Upper lobe of left lung (tissue), 6 donors: ENCODE measurements at regions not wholly inside any gene's neighbourhood (a gene's known extent, or its start where the extent isn't known, plus 50 kb on each side); places are given as distances from the start of the nearest gene placed in this dataset.
A peak's percentile ranks its signal among the peaks of the same experiment; 100 is the strongest.

ENCODE experiments used
- ATAC-seq, 2 donors: fragments of 200-7000 bp; cut with Tn5 transposase; one replicate each; pipeline ENCODE4 v1.9.1; 2022; ENCODE audit warnings: mild to moderate bottlenecking in 2 of 2, moderate library complexity in 2 of 2; ENCODE audit not compliant: low FRiP score in 2 of 2
- DNase-seq, 2 donors: peaks; one replicate each; pipeline ENCODE4 v3.0.0-alpha.2; 2019 to 2020
- H3K27ac ChIP-seq, 4 donors: fragments of 200-600 bp; sonication (generic); one replicate each; pipeline ENCODE4 v1.5.1; 2016 to 2019
- H3K27me3 ChIP-seq, 4 donors: fragments of 200-600 bp; sonication (generic); one replicate each; pipeline ENCODE4 v1.5.1; 2017 to 2019
- H3K36me3 ChIP-seq, 4 donors: fragments of 200-600 bp; sonication (generic); one replicate each; pipeline ENCODE4 v1.5.1; 2016 to 2019
- H3K4me1 ChIP-seq, 4 donors: fragments of 200-600 bp; sonication (generic); one replicate each; pipeline ENCODE4 v1.5.1; 2018 to 2019
- H3K4me3 ChIP-seq, 4 donors: fragments of 200-600 bp; sonication (generic); one replicate each; pipeline ENCODE4 v1.5.1; 2017 to 2019; ENCODE audit warnings: mild to moderate bottlenecking in 2 of 4, moderate library complexity in 1 of 4
- H3K9me3 ChIP-seq, 4 donors: fragments of 200-600 bp; sonication (generic); one replicate each; pipeline ENCODE4 v1.5.1; 2018 to 2019
- CTCF ChIP-seq, 6 experiments: fragments of 450-650 bp in 4 of 6; fragments of 200-600 bp in 2 of 6; sonication (generic) in 2 of 6; IDR thresholded peaks; one replicate each; pipeline ENCODE4 v1.5.1; 2016 to 2019; ENCODE audit warnings: antibody characterized with exemption in 6 of 6
- EP300 ChIP-seq, 4 donors: sonication (generic); formaldehyde crosslinking; IDR thresholded peaks; one replicate each; pipeline ENCODE4 v1.5.1; 2017; ENCODE audit warnings: antibody characterized with exemption in 4 of 4, control low read depth in 2 of 4
- POLR2A ChIP-seq, 4 donors: fragments of 450-650 bp; IDR thresholded peaks; one replicate each; pipeline ENCODE4 v1.5.1; 2016 to 2017; ENCODE audit warnings: antibody characterized with exemption in 4 of 4, mild to moderate bottlenecking in 2 of 4
- POLR2AphosphoS5 ChIP-seq, 2 donors: sonication (generic); formaldehyde crosslinking; IDR thresholded peaks; one replicate each; pipeline ENCODE4 v1.5.1; 2017; ENCODE audit warnings: antibody characterized with exemption in 2 of 2
- WGBS, 2 donors: methylation state at CpG; one replicate each; pipeline ENCODE4 v1.1.5; 2017 to 2018; 5-methylcytosine and 5-hydroxymethylcytosine counted together
- donor health status: DM: no; HTN: no; CAD: no; lungs with moderate emphysema.
- donor health status: DM: no; HTN: yes; CAD: no; lungs with severe emphysema.

GRCh38 chr22:27406389-27406861, 395.1 kb downstream of the MN1 start:
- ATAC-seq: no peak
- no peak for DNase-seq
- Histone ChIP-seq H3K27me3 (no peaks in the 10 kb centered on the region), H3K27ac (no peak overlapping the region), H3K36me3 (no peaks in the 10 kb centered on the region), H3K4me1 (no peaks in the 10 kb centered on the region), H3K9me3 (no peaks in the 10 kb centered on the region), H3K4me3 (no peak overlapping the region)
- 90 to 97% methylated on average over 2 of the region's 2 CpGs for WGBS, 2 donors
- TF ChIP-seq EP300 (IDR thresholded peaks at IDR 0.05): no peak
- TF ChIP-seq CTCF (IDR thresholded peaks at IDR 0.05): no peak
- TF ChIP-seq POLR2A (IDR thresholded peaks at IDR 0.05): no peak
- TF ChIP-seq POLR2AphosphoS5 (IDR thresholded peaks at IDR 0.05): no peak

DNA sequence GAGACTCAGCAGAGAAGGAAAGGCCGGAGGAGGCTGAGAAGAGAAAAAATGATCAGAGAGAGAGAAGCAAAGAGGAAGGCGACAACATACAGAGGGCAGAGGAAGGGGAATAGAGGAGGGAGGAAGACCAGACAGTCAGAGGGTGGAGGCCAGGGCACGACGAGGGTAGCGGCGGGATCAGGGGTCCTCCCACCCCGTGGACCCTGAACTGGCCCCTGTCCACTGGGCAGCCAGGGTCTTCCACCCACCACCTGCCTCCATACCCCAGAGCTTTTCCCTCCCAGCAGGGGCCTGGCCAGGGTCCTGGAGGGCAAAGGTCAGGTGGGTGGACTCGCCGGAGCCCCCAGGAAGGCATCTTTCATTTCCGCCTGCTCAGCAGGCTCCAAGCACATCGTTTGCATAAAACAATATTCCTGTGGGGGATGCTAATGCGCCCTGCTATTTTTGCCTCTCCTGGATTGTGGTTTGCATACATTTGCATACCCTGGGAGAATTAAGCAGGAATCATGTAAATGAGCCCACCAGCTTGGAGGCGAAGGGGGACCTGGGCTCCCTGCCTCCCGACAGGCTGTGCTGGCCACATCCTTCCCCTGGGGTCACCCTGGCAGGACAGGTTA, 394.1 kb downstream of the MN1 start:
- ATAC-seq (no peak), DNase-seq (peak in 1 of 2 donors; percentile 42)
- Histone ChIP-seq H3K4me3 (no peak overlapping the region), H3K27ac (no peak overlapping the region), H3K9me3 (no peaks in the 10 kb centered on the region), H3K36me3 (no peaks in the 10 kb centered on the region), H3K27me3 (no peaks in the 10 kb centered on the region), H3K4me1 (no peaks in the 10 kb centered on the region)
- 78 to 81% methylated on average over 8 to 14 of the region's 14 CpGs for WGBS, 2 donors
- TF ChIP-seq EP300 (IDR thresholded peaks at IDR 0.05) (no peak), POLR2A (IDR thresholded peaks at IDR 0.05) (no peak), CTCF (IDR thresholded peaks at IDR 0.05) (no peak), POLR2AphosphoS5 (IDR thresholded peaks at IDR 0.05) (no peak)

- no peak for TF ChIP-seq POLR2A (IDR thresholded peaks at IDR 0.05)
- no peak for TF ChIP-seq EP300 (IDR thresholded peaks at IDR 0.05)
- TF ChIP-seq CTCF (IDR thresholded peaks at IDR 0.05): no peak
- TF ChIP-seq POLR2AphosphoS5 (IDR thresholded peaks at IDR 0.05): no peak
- WGBS, 2 donors: 62 to 75% methylated on average over 2 of the region's 2 CpGs
- no peaks in the 10 kb centered on the region for H3K9me3 ChIP-seq
- DNase-seq (no peak), ATAC-seq (no peak)
- no peak overlapping the region for H3K27ac ChIP-seq
- no peaks in the 10 kb centered on the region for H3K27me3 ChIP-seq
- H3K36me3 ChIP-seq: no peaks in the 10 kb centered on the region
- no peak overlapping the region for H3K4me3 ChIP-seq
- no peaks in the 10 kb centered on the region for H3K4me1 ChIP-seq
Observed at GRCh38 chr22:27408068-27408467, 393.5 kb downstream of the MN1 start.

DNA sequence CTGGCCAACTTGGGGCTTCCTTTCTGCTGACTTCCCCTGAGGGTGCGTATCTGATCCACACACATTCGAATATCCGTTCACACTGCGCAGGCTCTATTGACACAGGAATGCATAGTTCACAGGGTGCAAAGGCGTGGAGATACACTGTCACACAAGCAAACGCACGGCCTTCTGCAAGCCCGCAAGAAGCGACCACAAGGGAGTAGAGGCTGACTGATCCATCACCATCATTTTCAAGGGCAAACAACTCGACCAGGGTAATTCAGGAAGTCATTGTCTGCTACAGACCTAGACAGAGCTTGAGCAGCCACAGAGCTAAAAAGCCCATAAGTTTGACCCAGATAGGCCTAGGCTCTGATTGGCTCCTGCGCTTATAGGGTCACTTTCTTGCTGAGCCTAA, 392.3 kb downstream of the MN1 start:
- ATAC-seq (no peak), DNase-seq (no peak)
- TF ChIP-seq POLR2A (IDR thresholded peaks at IDR 0.05) (no peak), CTCF (IDR thresholded peaks at IDR 0.05) (no peak), EP300 (IDR thresholded peaks at IDR 0.05) (no peak), POLR2AphosphoS5 (IDR thresholded peaks at IDR 0.05) (no peak)

DNA sequence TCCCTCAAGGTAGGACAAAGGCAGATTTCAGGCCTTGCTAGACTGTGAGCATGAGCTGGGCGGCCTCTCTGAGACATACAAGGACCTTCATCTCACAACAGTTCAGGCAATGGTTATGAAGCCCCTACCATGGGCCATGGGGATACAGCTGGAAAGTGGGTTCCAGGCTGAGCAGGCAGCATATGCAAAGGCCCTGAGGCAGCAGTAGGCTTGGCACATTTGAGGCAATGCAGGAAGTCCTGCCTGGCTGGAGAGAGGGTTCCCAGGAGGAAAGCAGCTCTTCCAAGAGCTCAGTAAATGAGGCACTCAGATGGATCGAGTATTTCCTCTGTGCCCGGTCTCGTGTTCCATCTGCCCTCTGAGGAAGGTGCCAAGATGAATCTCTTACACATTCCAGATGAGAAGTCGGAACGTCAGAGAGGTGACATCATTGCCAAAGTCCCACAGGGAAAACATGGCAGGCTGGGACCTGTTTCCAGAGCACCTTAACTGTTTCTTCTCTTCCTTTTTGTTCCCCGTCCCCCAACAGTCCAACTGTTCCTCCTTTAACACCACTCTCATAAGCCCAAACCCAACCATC, 388.6 kb downstream of the MN1 start:
- TF ChIP-seq POLR2AphosphoS5 (IDR thresholded peaks at IDR 0.05) (no peak), EP300 (IDR thresholded peaks at IDR 0.05) (no peak), POLR2A (IDR thresholded peaks at IDR 0.05) (no peak), CTCF (IDR thresholded peaks at IDR 0.05) (no peak)
- Histone ChIP-seq H3K4me1 (no peaks in the 10 kb centered on the region), H3K27ac (no peak overlapping the region), H3K4me3 (no peak overlapping the region), H3K9me3 (no peaks in the 10 kb centered on the region), H3K36me3 (no peaks in the 10 kb centered on the region), H3K27me3 (no peaks in the 10 kb centered on the region)
- no peak for ATAC-seq
- DNase-seq: no peak
- WGBS, 2 donors: 82 to 84% methylated on average over 6 to 7 of the region's 7 CpGs

More for the DNA sequence above, 392.3 kb downstream of the MN1 start:
- Histone ChIP-seq H3K36me3 (no peaks in the 10 kb centered on the region), H3K4me3 (no peak overlapping the region), H3K27me3 (no peaks in the 10 kb centered on the region), H3K27ac (no peak overlapping the region), H3K9me3 (no peaks in the 10 kb centered on the region), H3K4me1 (no peaks in the 10 kb centered on the region)
- 71 to 91% methylated on average over 11 of the region's 11 CpGs for WGBS, 2 donors
